ENCODE measurements at regions not wholly inside any gene's neighbourhood (a gene's known extent, or its start where the extent isn't known, plus 50 kb on each side); places are given as distances from the start of the nearest gene placed in this dataset.

- Histone ChIP-seq H3K27me3 (ENCODE audit: low read depth) (peaks cover 98% of the 10 kb centered on the region), H3K27ac (no peak overlapping the region), H3K9me3 (no peaks in the 10 kb centered on the region), H3K4me1 (peaks cover 16% of the 10 kb centered on the region), H3K4me3 (no peak overlapping the region), H3K36me3 (no peaks in the 10 kb centered on the region)
- ATAC-seq (no peak), DNase-seq (no peak)
- no peak for TF ChIP-seq CTCF (IDR thresholded peaks at IDR 0.05)
- intact Hi-C loops (cut with DNase I): no loop called here
Observed at GRCh38 chr15:96415513-96416217, 85.2 kb downstream of the NR2F2 start.

- no peaks in the 10 kb centered on the region for H3K36me3 ChIP-seq
- H3K4me1 ChIP-seq: peaks cover 16% of the 10 kb centered on the region
- H3K27me3 ChIP-seq (ENCODE audit: low read depth): peaks cover 98% of the 10 kb centered on the region
- ATAC-seq (peak; percentile 14 to 32), DNase-seq (no peak)
- intact Hi-C loops (cut with DNase I): no loop called here
- H3K27ac ChIP-seq: no peak overlapping the region
- peak overlapping the region; percentile 32 for H3K4me3 ChIP-seq
- H3K9me3 ChIP-seq: no peaks in the 10 kb centered on the region
- TF ChIP-seq CTCF (IDR thresholded peaks at IDR 0.05): no peak
Observed at GRCh38 chr15:96416218-96416933, 85.9 kb downstream of the NR2F2 start.

GRCh38 chr15:96416934-96417759 lies 86.6 kb downstream of the NR2F2 start:
- Histone ChIP-seq H3K36me3 (no peaks in the 10 kb centered on the region), H3K4me1 (peaks cover 16% of the 10 kb centered on the region), H3K27me3 (ENCODE audit: low read depth) (peaks cover 98% of the 10 kb centered on the region), H3K4me3 (peak overlapping the region; percentile 32), H3K9me3 (no peaks in the 10 kb centered on the region), H3K27ac (no peak overlapping the region)
- ATAC-seq: peak; percentile 38 to 58
- DNase-seq: no peak
- intact Hi-C loops (cut with DNase I): no loop called here
- no peak for TF ChIP-seq CTCF (IDR thresholded peaks at IDR 0.05)

GRCh38 chr15:96417760-96418130 lies 87.2 kb downstream of the NR2F2 start:
- no peak for ATAC-seq
- DNase-seq: no peak
- no peaks in the 10 kb centered on the region for H3K9me3 ChIP-seq
- intact Hi-C loops (cut with DNase I): no loop called here
- H3K27ac ChIP-seq: no peak overlapping the region
- no peaks in the 10 kb centered on the region for H3K36me3 ChIP-seq
- peaks cover 16% of the 10 kb centered on the region for H3K4me1 ChIP-seq
- no peak for TF ChIP-seq CTCF (IDR thresholded peaks at IDR 0.05)
- no peak overlapping the region for H3K4me3 ChIP-seq
- H3K27me3 ChIP-seq (ENCODE audit: low read depth): peaks cover 98% of the 10 kb centered on the region

- Histone ChIP-seq H3K27ac (no peak overlapping the region), H3K4me1 (peaks cover 16% of the 10 kb centered on the region)
- intact Hi-C loops (cut with DNase I): no loop called here
Observed at GRCh38 chr15:96418146-96418545, 87.6 kb downstream of the NR2F2 start.

More at GRCh38 chr15:96418146-96418545, 87.6 kb downstream of the NR2F2 start:
- Histone ChIP-seq H3K36me3 (no peaks in the 10 kb centered on the region), H3K4me3 (no peak overlapping the region), H3K27me3 (ENCODE audit: low read depth) (peaks cover 98% of the 10 kb centered on the region), H3K9me3 (no peaks in the 10 kb centered on the region)
- ATAC-seq (no peak), DNase-seq (no peak)
- no peak for TF ChIP-seq CTCF (IDR thresholded peaks at IDR 0.05)
